Naive thymus-derived CD8-positive, alpha-beta T cell (primary cell): ENCODE measurements at regions not wholly inside any gene's neighbourhood (a gene's known extent, or its start where the extent isn't known, plus 50 kb on each side); places are given as distances from the start of the nearest gene placed in this dataset.
"Not testable (repeated sequence)": the region's sequence is repeated elsewhere in the genome, so short reads cannot be mapped to it uniquely, and the experiment has no call there.

Experiments
- ATAC-seq, 2 donors: fragments of 150-1000 bp; cut with Tn5 transposase in 1 of 2; sonication (Bioruptor Pico), chemical (Tn5 transposase) in 1 of 2; 1 replicate in 1 of 2; 2 replicates in 1 of 2; pipeline ENCODE4 v1.10.0; 2021; ENCODE audit warnings: mild to moderate bottlenecking in 2 of 2, moderate library complexity in 2 of 2
- POLR2A ChIA-PET: fragments of 350-600 bp; sonication (Branson Sonifier 250); formaldehyde crosslinking; loops from one replicate; lab custom pipeline; 2021; ENCODE audit warnings: antibody characterized with exemption; lab: Charles Lee
- DNase-seq, 10 donors: peaks; one replicate each; pipeline versions ENCODE4 v3.0.0 to v3.0.0-alpha.2; 2020 to 2022
- H3K27ac Mint-ChIP-seq, 10 donors: one replicate each; pipeline ENCODE4 v1.8.0; 2020 to 2022; ENCODE audit warnings: mild to moderate bottlenecking in 10 of 10, mixed read lengths in 10 of 10, moderate library complexity in 4 of 10, inconsistent platforms in 1 of 10
- H3K27me3 Mint-ChIP-seq, 5 donors: one replicate each; pipeline ENCODE4 v1.8.0; 2021 to 2022; ENCODE audit warnings: mixed read lengths in 5 of 5
- H3K36me3 Mint-ChIP-seq, 3 donors: one replicate each; pipeline ENCODE4 v1.8.0; 2020 to 2022; ENCODE audit warnings: mixed read lengths in 3 of 3, mild to moderate bottlenecking in 2 of 3, inconsistent platforms in 1 of 3
- H3K4me1 Mint-ChIP-seq, 4 donors: one replicate each; pipeline ENCODE4 v1.8.0; 2021 to 2022; ENCODE audit warnings: mixed read lengths in 4 of 4
- H3K4me3 Mint-ChIP-seq, 10 donors: one replicate each; pipeline ENCODE4 v1.8.0; 2020 to 2022; ENCODE audit warnings: mild to moderate bottlenecking in 10 of 10, mixed read lengths in 10 of 10, moderate library complexity in 6 of 10, inconsistent platforms in 1 of 10
- H3K9me3 Mint-ChIP-seq, 9 donors: one replicate each; pipeline ENCODE4 v1.8.0; 2020 to 2022; ENCODE audit warnings: mixed read lengths in 9 of 9, mild to moderate bottlenecking in 3 of 9, inconsistent platforms in 1 of 9, moderate library complexity in 1 of 9

DNA sequence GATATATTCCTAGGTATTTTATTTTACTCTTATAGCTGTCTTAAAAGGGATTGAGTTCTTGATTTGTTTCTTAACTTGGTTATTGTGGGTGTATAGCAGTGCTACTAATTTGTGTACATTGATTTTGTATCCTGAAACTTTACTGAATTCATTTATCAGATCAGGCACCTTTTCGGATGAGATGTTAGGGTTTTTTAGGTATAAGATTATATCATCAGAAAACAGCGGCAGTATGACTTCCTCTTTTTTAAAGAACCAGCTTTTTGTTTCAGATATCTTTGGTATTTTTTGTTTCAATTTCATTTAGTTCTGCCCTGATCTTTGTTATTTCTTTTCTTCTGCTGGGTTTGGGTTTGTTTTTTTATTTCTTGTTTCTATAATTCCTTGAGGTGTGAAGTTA, 382.4 kb upstream of the ADGRB3 start:
- no peaks in the 10 kb centered on the region for H3K27me3 Mint-ChIP-seq
- POLR2A ChIA-PET: no interaction called here
- H3K4me3 Mint-ChIP-seq: no peak overlapping the region
- peaks cover 0 to 10% (median 0%) of the 10 kb centered on the region in 3 donors for H3K36me3 Mint-ChIP-seq
- DNase-seq: no peak
- H3K4me1 Mint-ChIP-seq: no peaks in the 10 kb centered on the region
- no peak overlapping the region for H3K27ac Mint-ChIP-seq
- H3K9me3 Mint-ChIP-seq: peaks cover 0 to 48% (median 16%) of the 10 kb centered on the region in 9 donors
- no peak for ATAC-seq

DNA sequence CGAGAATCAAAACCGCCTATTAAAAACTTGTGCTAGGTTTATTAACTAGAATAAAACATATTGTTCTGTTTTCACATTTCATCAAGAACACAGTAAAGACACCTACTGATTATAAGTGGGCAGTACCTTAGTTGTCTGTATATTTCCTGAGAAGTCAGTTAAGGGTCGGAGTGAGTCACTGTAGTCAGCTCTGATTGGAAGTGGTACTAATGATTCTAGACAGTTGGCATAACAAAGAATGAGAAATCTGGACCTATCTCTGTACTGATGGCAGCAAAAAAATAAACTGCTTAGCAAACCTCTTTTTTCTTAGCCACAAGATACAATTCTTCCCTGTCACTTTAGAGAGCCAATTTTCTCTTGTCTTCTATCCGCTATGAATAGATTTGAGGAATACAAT, 387.3 kb upstream of the ADGRB3 start:
- H3K4me1 Mint-ChIP-seq: no peaks in the 10 kb centered on the region
- DNase-seq (no peak), ATAC-seq (no peak)
- H3K27me3 Mint-ChIP-seq: no peaks in the 10 kb centered on the region
- no peaks in the 10 kb centered on the region for H3K36me3 Mint-ChIP-seq
- no peak overlapping the region for H3K4me3 Mint-ChIP-seq
- POLR2A ChIA-PET: no interaction called here
- H3K27ac Mint-ChIP-seq: no peak overlapping the region
- H3K9me3 Mint-ChIP-seq: peaks cover 0 to 22% (median 8%) of the 10 kb centered on the region in 9 donors

DNA sequence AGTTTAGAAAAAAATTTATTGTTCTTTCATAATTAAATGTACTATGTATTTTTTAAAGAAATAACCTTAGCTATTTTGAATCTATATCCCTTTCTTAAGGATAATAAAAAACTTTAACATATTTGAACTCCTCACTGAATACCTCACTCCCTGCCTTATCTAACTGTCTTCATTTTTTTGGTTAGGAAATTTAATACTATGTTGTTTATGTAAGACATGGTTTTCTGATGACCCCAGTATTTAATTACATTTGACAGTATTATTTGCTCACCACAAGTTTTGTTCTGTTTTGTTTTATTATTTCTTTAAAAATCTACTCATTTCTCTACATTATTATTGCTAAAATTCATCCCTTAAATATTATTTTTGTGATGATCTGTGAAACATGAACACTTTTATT, 394.4 kb upstream of the ADGRB3 start:
- ATAC-seq (no peak), DNase-seq (no peak)
- Mint-ChIP-seq H3K4me3 (no peak overlapping the region), H3K4me1 (no peaks in the 10 kb centered on the region), H3K27me3 (no peaks in the 10 kb centered on the region), H3K27ac (no peak overlapping the region), H3K9me3 (peaks cover 0 to 6% (median 3%) of the 10 kb centered on the region in 9 donors), H3K36me3 (no peaks in the 10 kb centered on the region)
- POLR2A ChIA-PET: no interaction called here

DNA sequence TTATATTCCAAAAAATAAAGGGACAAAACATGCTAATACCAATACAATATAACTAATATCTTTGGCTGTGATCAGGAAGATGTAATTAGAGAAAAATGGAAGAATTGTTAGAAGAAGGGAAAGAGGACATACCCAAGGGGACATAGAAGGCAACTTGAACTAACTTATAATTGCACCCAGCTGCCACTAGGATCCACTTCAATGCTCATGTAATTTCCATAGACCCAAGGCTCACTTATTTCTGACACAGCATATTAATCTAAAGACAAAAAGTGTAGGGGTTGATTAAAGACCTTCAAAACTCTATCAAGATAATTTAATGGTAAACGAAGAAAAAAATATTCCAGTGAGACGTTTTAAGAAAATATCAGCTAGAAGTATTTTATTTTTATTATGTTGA, 396.0 kb upstream of the ADGRB3 start:
- no peaks in the 10 kb centered on the region for H3K27me3 Mint-ChIP-seq
- H3K9me3 Mint-ChIP-seq: peaks cover 0 to 8% (median 3%) of the 10 kb centered on the region in 9 donors
- POLR2A ChIA-PET: interaction anchor here (0.7 kb wide), 1 partner anchor 44 kb away, joined by 3 read pairs; no protein-coding TSS in a partner anchor
- H3K4me3 Mint-ChIP-seq: no peak overlapping the region
- H3K36me3 Mint-ChIP-seq: no peaks in the 10 kb centered on the region
- DNase-seq: no peak
- no peaks in the 10 kb centered on the region for H3K4me1 Mint-ChIP-seq
- no peak for ATAC-seq
- no peak overlapping the region for H3K27ac Mint-ChIP-seq

DNA sequence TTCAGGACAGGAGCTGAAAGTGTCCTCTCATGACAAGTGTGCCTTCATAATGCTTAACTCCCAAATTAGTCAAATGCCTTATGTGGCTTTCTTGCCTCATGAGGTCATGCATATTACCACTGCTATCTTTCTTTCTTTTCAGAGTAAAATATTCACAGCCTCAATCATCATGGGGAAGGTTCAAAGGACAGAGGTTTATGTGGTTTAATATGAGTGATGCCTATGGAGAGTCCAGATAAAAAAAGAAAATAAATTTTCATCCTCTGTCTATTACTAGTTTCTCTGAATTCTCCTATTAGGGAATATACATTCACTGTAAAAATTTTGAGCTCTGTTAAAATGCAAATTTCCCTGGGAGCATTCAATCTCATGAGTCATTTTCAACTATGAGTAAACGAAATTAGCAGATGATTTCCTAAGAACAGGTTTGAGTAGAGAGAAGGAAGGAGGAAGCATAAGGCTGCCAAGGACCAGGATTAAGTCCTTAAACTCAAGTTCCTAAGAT, 396.9 kb upstream of the ADGRB3 start:
- ATAC-seq: no peak
- H3K9me3 Mint-ChIP-seq: peaks cover 0 to 10% (median 2%) of the 10 kb centered on the region in 9 donors
- H3K27ac Mint-ChIP-seq: no peak overlapping the region
- no peak overlapping the region for H3K4me3 Mint-ChIP-seq
- no peak for DNase-seq
- POLR2A ChIA-PET: no interaction called here
- H3K36me3 Mint-ChIP-seq: no peaks in the 10 kb centered on the region
- no peaks in the 10 kb centered on the region for H3K27me3 Mint-ChIP-seq
- no peaks in the 10 kb centered on the region for H3K4me1 Mint-ChIP-seq

DNA sequence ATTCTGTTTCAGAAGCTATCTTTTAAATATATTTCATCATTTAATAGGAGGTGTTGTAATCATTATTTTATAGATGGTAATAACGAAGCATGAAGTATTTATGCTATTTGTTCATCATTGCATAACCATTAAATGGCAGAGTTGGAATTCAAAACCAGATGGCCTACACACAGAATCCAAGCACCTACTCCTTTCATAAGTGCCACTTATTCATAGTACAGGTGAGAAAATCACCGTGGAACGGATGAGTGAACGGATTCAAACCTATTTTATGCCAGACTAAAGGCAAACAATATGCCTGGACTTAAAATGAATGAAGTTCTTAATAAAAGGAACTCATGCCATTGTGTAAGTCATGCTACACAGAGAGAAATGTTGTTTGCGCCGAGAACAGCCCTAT, 397.9 kb upstream of the ADGRB3 start:
- Mint-ChIP-seq H3K36me3 (no peaks in the 10 kb centered on the region), H3K4me1 (no peaks in the 10 kb centered on the region), H3K27me3 (no peaks in the 10 kb centered on the region), H3K27ac (no peak overlapping the region), H3K9me3 (peaks cover 0 to 10% (median 2%) of the 10 kb centered on the region in 9 donors), H3K4me3 (no peak overlapping the region)
- POLR2A ChIA-PET: no interaction called here
- ATAC-seq (no peak), DNase-seq (no peak)

DNA sequence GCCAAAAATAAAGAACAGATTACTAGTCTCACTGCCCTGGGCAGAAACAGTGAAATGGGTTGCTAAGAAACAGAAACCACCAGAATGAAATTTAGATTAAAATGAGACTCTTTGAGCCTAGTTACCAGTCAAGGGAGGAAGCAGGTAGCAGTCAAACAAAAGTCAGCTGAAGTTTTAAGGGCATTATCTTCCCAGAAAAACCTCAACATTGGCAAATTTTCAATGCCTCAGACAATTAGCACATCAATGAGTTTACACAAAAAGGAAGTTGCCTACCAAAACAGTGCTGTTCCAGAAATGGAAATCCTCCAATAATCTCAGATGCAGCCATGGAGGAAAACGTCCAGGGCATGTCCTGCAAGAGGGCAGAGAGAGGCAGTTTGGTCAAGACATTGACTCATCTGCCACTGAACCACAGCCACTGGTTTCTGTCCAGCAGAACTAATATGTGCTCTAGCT, 399.7 kb upstream of the ADGRB3 start:
- H3K4me3 Mint-ChIP-seq: no peak overlapping the region
- no peaks in the 10 kb centered on the region for H3K36me3 Mint-ChIP-seq
- H3K27me3 Mint-ChIP-seq: no peaks in the 10 kb centered on the region
- H3K4me1 Mint-ChIP-seq: no peaks in the 10 kb centered on the region
- peaks cover 0 to 10% (median 2%) of the 10 kb centered on the region in 9 donors for H3K9me3 Mint-ChIP-seq
- no peak for ATAC-seq
- no peak for DNase-seq
- POLR2A ChIA-PET: no interaction called here
- no peak overlapping the region for H3K27ac Mint-ChIP-seq

DNA sequence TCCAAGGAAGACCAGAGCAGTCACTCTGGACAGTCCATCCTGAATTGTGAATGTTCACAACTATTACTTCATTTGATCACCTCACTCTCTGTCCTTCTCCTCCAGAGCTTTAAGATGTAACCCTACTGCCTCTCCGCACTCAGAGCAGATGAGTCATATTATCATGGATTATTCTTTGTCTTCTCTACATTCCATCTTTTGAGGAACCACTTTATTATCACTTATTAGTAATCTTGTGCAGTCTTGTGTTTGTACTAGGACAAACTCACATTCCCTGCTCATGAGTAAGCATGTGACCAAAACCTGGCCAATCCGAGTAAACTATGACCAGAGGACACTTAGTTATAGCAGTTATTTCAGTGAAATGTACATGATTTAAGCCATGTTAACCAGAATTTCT, 401.5 kb upstream of the ADGRB3 start:
- H3K36me3 Mint-ChIP-seq: no peaks in the 10 kb centered on the region
- H3K9me3 Mint-ChIP-seq: peaks cover 0 to 8% (median 2%) of the 10 kb centered on the region in 9 donors
- H3K27me3 Mint-ChIP-seq: no peaks in the 10 kb centered on the region
- H3K27ac Mint-ChIP-seq: no peak overlapping the region
- no peaks in the 10 kb centered on the region for H3K4me1 Mint-ChIP-seq
- no peak for ATAC-seq
- no peak for DNase-seq
- POLR2A ChIA-PET: no interaction called here
- H3K4me3 Mint-ChIP-seq: no peak overlapping the region

DNA sequence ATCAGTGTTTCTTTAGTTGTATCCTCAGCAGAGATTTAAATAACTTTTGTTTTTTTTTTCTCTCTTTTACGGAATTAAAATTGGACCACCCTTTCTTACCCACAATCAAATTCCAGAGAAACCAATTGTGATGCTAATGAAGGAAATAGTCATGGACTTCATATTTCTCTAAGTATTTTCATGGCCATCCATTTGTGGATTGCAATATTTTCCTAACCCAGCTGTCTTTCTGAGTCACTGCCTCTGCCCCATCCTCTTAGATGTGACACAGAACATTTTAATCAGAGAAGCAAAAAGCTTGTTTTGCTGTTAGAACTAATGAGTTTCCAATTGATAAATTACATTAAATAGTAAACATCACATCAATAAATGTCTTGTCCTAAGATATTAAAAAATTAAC, 405.5 kb upstream of the ADGRB3 start:
- H3K4me1 Mint-ChIP-seq: no peaks in the 10 kb centered on the region
- H3K36me3 Mint-ChIP-seq: no peaks in the 10 kb centered on the region
- no peak overlapping the region for H3K27ac Mint-ChIP-seq
- H3K27me3 Mint-ChIP-seq: no peaks in the 10 kb centered on the region
- no peak for ATAC-seq
- POLR2A ChIA-PET: no interaction called here
- H3K4me3 Mint-ChIP-seq: no peak overlapping the region
- peaks cover 0 to 17% (median 4%) of the 10 kb centered on the region in 9 donors for H3K9me3 Mint-ChIP-seq
- DNase-seq: no peak

DNA sequence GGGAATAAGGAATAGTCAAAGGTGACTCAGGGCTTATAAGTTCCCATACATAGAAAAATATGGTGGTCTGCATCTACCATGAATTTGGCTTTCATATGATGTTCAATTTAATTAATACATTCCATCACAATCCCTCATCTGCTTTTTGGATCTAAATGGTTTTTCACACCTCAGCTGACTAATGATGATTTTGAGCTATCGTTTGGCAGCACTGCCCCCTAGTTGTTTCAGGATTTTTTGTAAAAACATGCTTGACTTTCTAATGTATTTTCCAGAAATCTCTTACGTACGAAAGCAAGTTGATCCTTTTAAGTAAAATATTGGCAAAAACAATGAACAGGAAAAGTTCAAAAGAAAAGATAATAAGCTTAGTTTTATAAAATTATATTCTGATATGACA, 408.6 kb upstream of the ADGRB3 start:
- ATAC-seq: no peak
- POLR2A ChIA-PET: no interaction called here

DNA sequence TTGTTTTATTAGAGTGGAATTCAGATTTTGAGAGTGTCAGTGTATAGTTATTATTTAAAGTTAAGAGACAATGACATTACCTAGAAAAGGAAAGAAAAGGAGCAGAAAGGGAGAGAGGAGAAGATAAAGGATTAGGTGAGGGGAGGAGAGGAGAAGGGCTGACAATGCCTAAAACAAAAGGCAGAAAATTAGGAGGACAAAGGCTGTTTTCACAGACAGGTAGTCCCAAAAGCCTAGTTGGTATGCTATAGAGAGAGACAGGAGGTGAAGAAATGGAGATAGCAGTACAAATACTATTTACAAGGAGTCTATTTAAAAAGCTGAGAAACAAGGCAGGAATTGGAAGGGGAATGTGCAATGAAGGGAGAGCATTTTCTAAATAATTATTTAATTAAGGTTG, 409.4 kb upstream of the ADGRB3 start:
- Mint-ChIP-seq H3K27ac (no peak overlapping the region), H3K27me3 (no peaks in the 10 kb centered on the region), H3K4me1 (no peaks in the 10 kb centered on the region), H3K9me3 (peaks cover 0 to 14% (median 5%) of the 10 kb centered on the region in 9 donors), H3K36me3 (no peaks in the 10 kb centered on the region), H3K4me3 (no peak overlapping the region)
- POLR2A ChIA-PET: no interaction called here
- ATAC-seq (no peak), DNase-seq (no peak)

More for the DNA sequence above, 408.6 kb upstream of the ADGRB3 start:
- Mint-ChIP-seq H3K36me3 (no peaks in the 10 kb centered on the region), H3K27me3 (no peaks in the 10 kb centered on the region), H3K9me3 (peaks cover 0 to 14% (median 5%) of the 10 kb centered on the region in 9 donors), H3K4me3 (no peak overlapping the region), H3K27ac (no peak overlapping the region), H3K4me1 (no peaks in the 10 kb centered on the region)
- no peak for DNase-seq

DNA sequence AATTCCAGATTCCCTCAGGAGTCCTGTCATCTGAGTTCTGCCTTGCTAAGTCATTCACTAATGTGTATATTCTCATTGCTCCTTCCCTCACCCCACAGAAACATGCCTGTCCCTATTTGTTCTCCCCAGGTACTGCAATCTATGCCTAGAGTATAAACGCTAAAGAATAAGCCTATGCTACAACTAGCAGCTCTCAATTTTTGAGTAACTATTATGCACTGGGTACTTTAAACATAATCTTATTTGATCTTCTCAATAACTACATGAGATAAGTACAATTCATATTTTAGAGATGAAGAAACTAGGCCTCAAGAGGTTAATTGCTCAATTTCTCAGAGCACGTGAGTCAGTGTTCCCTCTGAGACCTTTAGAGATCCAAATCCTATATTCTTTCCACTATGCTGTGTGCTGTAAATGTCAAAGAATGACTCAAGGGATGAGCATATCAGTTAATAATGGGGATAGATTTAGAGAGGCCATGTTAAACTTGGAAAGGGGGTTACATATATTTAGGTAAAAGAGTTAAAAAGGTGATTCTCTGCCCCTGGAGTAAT, 423.8 kb upstream of the ADGRB3 start:
- Mint-ChIP-seq H3K9me3 (peaks cover 9 to 59% (median 28%) of the 10 kb centered on the region in 9 donors), H3K36me3 (peaks cover 0 to 6% (median 0%) of the 10 kb centered on the region in 3 donors), H3K4me1 (peaks cover 0 to 2% (median 0%) of the 10 kb centered on the region in 4 donors), H3K27ac (no peak overlapping the region), H3K27me3 (no peaks in the 10 kb centered on the region), H3K4me3 (no peak overlapping the region)
- DNase-seq (no peak), ATAC-seq (no peak)
- POLR2A ChIA-PET: no interaction called here

DNA sequence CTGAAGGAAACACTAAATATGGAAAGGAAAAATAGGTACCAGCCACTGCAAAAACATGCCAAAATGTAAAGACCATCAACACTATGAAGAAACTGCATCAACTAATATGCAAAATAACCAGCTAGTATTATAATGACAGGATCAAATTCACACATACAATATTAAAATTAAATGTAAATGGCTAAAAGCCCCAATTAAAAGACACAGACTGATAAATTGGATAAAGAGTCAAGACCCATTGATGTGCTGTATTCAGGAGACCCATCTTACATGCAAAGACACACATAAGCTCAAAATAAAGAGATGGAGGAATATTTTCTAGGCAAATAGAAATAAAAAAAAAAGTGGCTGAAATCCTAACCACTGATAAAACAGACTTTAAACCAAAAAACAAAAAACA, 427.5 kb upstream of the ADGRB3 start:
- peaks cover 5 to 34% (median 19%) of the 10 kb centered on the region in 9 donors for H3K9me3 Mint-ChIP-seq
- ATAC-seq, H3K27me3 Mint-ChIP-seq, H3K27ac Mint-ChIP-seq, H3K36me3 Mint-ChIP-seq, POLR2A ChIA-PET, H3K4me3 Mint-ChIP-seq, H3K4me1 Mint-ChIP-seq, DNase-seq: not testable (repeated sequence)

DNA sequence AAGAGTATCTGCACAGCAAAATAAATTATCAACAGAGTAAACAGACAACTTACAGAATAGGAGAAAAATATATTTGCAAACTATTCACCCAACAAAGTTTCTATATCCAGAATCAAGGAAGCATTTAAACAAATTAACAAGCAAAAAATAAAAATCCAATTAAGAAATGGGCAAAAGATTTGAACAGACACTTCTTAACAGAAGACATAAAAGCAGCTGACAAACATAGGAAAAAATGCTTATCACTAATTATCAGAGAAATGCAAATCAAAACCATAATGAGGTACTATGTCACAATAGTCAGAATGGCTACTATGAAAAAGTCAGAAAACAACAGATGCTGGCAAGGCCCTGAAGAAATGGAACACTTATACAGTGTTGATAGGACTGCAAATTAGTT, 434.2 kb upstream of the ADGRB3 start:
- Mint-ChIP-seq H3K27ac (no peak overlapping the region), H3K27me3 (no peaks in the 10 kb centered on the region), H3K9me3 (peaks cover 5 to 27% (median 13%) of the 10 kb centered on the region in 9 donors), H3K4me1 (no peaks in the 10 kb centered on the region), H3K4me3 (no peak overlapping the region), H3K36me3 (no peaks in the 10 kb centered on the region)
- DNase-seq: no peak
- POLR2A ChIA-PET: no interaction called here
- no peak for ATAC-seq
